SK-N-MC (cell line): ENCODE measurements at regions not wholly inside any gene's neighbourhood (a gene's known extent, or its start where the extent isn't known, plus 50 kb on each side); places are given as distances from the start of the nearest gene placed in this dataset.

ENCODE experiments used
- DNase-seq: peaks from one replicate; pipeline ENCODE4 v3.0.0-alpha.2; 2011; ENCODE audit warnings: low read depth, low spot score
- H3K27ac ChIP-seq: fragments of 200-600 bp; sonication (generic); 2 replicates; pipeline ENCODE4 v1.5.1; 2016; ENCODE audit warnings: mixed run types
- H3K36me3 ChIP-seq: fragments of 200-600 bp; sonication (generic); 2 replicates; pipeline ENCODE4 v1.6.1; 2017; ENCODE audit warnings: antibody characterized with exemption, low read length, mixed read lengths; ENCODE audit not compliant: insufficient read depth
- H3K4me3 ChIP-seq: fragments of 200-600 bp; sonication (generic); 2 replicates; pipeline ENCODE4 v1.5.1; 2016
- H3K9ac ChIP-seq: fragments of 200-600 bp; sonication (generic); 2 replicates; pipeline ENCODE4 v1.8.0; 2017; ENCODE audit warnings: mixed run types, mixed read lengths; ENCODE audit not compliant: insufficient read length
- H3K9me3 ChIP-seq: fragments of 200-600 bp; sonication (generic); 2 replicates; pipeline ENCODE4 v1.6.1; 2017; ENCODE audit warnings: low read depth, mild to moderate bottlenecking, antibody characterized with exemption, low read length, moderate library complexity, mixed read lengths
- EZH2 ChIP-seq: fragments of 200-600 bp; sonication (generic); IDR thresholded peaks from one replicate; pipeline ENCODE4 v1.6.1; 2017; ENCODE audit warnings: antibody characterized with exemption
- FOXP2 ChIP-seq: optimal IDR thresholded peaks from 2 replicates; pipeline ENCODE3; 2011; ENCODE audit warnings: mild to moderate bottlenecking, moderate library complexity; ENCODE audit not compliant: insufficient read depth; ENCODE audit errors: extremely low read length, control extremely low read depth
- POLR2AphosphoS5 ChIP-seq: IDR thresholded peaks from 2 replicates; pipeline ENCODE4 v1.6.1; 2012; ENCODE audit warnings: mild to moderate bottlenecking, low read depth, low read length, borderline replicate concordance

DNA sequence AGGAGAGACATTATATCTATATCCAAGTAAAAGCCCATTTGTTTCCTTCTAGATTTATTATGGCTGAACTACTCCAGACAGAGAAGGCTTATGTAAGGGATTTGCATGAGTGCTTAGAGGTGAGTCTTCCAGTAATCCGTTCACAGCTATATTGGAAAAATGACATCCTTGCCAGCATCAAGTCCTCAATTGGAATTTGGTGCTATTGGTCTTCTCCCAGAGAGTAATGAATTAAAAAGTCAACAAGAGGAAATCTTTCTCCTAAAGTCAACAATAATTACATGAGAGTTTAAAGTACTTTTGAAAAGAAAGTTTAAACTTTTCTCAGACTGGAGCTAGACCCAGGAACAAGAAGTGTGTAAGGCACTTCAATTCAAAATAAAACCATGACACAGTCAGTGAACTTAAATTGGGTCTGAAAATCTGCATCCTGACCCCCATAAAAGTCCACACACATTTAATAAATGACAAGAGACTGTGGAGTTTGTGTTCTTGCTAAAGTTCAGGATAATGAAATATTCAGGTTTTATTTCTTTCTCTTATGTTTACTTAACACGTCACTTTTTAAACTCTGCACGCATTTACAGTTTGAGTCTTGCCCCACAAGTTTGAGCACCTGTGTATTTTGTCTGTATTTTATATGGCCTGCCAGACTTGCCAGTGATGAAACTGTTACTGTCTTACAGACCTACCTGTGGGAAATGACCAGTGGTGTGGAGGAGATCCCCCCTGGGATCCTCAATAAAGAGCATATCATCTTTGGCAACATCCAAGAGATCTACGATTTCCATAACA, 268.2 kb upstream of the UMPS start:
- no peaks in the 10 kb centered on the region for H3K36me3 ChIP-seq

DNA sequence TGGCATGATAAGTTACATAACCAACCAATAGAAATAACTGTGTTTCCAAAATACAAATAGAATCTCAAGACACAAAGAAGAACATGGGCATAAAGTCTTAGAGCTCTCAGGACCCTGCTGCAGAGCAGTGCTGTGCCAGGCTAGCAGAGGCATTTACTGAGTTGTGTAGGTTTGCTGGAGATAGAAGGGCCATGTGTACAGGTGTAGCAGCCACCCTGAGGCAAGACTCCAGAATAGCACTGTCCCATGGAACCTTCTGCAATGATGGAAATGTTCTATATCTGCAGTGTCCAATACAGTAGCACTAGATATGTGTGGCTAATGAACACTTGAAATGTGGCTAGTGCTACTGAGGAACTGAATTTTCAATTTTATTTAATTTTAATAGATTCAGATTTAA, 267.0 kb upstream of the UMPS start:
- Histone ChIP-seq H3K4me3 (no peak overlapping the region), H3K36me3 (no peaks in the 10 kb centered on the region), H3K9me3 (no peaks in the 10 kb centered on the region), H3K27ac (no peak overlapping the region), H3K9ac (no peak overlapping the region)
- TF ChIP-seq FOXP2 (no peak), EZH2 (no peak), POLR2AphosphoS5 (no peak)
- DNase-seq: no peak

More for the DNA sequence above, 268.2 kb upstream of the UMPS start:
- Histone ChIP-seq H3K9ac (no peak overlapping the region), H3K27ac (no peak overlapping the region), H3K9me3 (no peaks in the 10 kb centered on the region), H3K4me3 (no peak overlapping the region)
- TF ChIP-seq FOXP2 (no peak), POLR2AphosphoS5 (no peak), EZH2 (no peak)
- DNase-seq: no peak

DNA sequence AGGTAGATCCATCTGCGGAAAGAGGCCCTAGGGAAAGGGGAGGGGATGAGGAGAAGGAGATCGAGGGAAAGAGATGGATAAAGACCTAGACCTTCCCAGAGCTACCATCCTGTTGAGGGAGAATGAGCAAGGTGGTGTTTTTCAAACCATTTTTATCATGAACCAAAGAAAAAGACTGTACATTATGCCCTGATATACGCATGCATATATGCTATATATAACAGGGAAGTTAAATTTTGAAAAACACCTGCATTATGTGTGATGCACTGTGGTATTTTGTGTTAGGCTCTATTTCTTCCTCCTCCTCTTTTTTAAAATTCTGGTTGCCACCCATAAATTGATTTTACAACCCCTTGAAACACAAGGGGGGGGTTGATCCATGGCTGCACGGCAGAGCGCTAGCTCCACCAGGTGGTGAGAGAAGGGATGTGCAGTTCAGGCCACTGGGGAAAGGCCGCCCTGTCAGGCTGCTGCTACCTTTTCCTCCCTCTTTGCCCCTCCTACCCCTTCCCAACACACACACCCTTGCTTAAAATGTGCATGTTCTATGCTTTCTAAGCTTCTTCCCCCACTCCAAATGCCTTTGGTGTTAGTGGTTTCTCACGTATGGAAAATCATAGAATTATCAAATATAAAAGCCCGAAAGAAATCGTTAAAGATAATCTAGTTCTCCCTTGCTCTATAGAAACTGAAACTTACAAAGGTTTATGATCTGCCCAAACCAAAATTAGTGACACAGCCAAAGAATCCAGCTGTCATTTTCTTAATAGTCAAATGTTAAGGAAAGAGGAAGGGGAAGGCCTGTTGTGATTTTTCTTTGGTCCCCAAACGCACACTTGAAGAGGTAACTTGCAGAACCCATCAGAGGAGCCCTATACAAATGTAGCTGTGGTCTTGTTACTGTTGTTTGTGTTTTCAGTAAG, 262.0 kb upstream of the UMPS start:
- Histone ChIP-seq H3K9ac (no peak overlapping the region), H3K27ac (no peak overlapping the region), H3K9me3 (no peaks in the 10 kb centered on the region), H3K36me3 (no peaks in the 10 kb centered on the region), H3K4me3 (no peak overlapping the region)
- DNase-seq: peak; percentile 39
- no peak for TF ChIP-seq POLR2AphosphoS5
- TF ChIP-seq FOXP2: peak; percentile 64

DNA sequence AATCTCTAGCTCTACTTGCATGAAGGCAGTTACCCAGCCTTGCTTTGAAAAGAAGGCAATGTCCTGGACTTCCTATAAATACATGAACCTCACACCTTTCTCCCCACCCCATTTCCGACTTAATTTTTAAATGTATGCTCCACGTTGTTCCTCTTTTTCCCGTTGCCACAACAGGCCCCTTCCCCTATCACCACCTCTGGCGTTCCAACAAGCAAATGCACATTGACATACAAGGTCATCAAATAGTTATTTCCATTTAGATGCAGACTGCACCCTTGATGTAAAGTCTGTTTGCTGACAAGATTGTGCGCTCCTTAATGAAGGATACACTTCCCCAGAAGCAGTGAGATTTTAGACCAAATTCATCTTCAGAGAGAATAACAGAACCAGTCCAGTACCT, 260.7 kb upstream of the UMPS start:
- no peak overlapping the region for H3K27ac ChIP-seq
- DNase-seq: no peak

DNA sequence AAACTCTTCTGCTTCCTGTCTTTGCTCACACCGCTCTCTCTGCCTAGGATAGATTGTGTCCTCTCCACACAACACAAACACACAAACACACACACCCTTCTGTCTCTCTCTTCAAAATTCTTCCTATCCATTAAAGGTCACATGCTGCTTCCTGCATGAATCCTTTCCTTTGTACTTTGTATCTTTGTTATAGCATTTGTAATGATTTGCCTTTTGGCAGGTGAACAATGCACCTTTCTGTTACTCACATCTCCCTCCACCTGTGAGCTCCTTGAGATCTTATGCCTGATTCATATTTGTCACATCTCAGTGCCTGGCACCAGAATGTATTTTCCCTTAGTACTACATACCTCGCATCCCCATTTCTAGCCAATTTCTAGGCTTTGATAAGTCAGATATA, 251.4 kb upstream of the UMPS start:
- Histone ChIP-seq H3K9ac (no peak overlapping the region), H3K4me3 (no peak overlapping the region), H3K9me3 (no peaks in the 10 kb centered on the region), H3K27ac (no peak overlapping the region), H3K36me3 (no peaks in the 10 kb centered on the region)
- DNase-seq: no peak
- TF ChIP-seq EZH2 (no peak), FOXP2 (no peak), POLR2AphosphoS5 (no peak)

More for the DNA sequence above, 260.7 kb upstream of the UMPS start:
- H3K36me3 ChIP-seq: no peaks in the 10 kb centered on the region
- no peak overlapping the region for H3K4me3 ChIP-seq
- TF ChIP-seq EZH2: no peak
- no peaks in the 10 kb centered on the region for H3K9me3 ChIP-seq
- H3K9ac ChIP-seq: no peak overlapping the region

DNA sequence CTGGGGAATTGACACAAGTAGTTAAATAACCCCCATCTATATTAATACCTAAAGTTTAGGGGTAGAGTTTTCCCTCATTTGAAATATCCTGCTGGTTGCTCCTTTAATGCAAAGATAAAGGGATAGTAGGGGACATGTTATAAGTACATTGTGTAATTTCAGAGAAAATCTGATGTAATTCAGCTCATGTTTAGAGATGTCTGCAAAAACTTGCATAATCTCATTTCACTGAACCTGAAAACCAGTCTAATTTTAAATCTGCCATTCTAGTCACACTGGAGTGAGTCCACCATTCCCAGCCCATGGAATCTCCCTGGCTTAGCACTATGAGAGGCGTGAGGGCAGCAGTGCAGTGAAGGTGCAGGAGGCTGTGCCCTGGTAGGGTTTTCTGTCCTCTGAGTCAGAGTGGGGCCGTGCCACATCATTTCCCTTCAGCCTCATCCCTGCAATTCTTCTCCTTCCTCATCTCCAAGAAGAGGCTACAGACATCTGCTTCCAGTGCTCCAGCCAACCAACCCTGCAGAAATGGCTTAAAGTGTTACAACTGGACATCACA, 246.3 kb upstream of the UMPS start:
- H3K4me3 ChIP-seq: no peak overlapping the region
- no peak overlapping the region for H3K27ac ChIP-seq
- H3K9ac ChIP-seq: no peak overlapping the region
- no peak for DNase-seq
- H3K9me3 ChIP-seq: no peaks in the 10 kb centered on the region
- H3K36me3 ChIP-seq: no peaks in the 10 kb centered on the region
- TF ChIP-seq EZH2 (no peak), FOXP2 (no peak), POLR2AphosphoS5 (no peak)

DNA sequence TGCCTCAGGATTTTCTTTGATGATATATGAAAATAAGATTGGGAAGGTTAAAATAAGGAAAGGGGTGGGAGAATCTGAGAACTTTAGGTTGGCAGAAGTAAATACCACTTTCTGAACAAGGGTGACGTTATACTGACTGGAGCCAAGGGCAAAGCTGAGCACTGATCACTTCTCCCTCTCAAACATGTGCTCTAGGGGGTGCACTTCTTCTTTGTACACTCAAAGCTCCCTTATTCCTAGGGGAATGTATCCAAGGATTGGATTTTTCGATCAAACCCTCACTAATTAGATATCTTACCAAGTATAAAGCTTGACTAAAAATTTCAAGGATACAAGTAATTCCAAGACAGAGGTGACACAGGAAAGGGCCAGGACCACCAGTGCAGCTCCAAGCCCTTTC, 243.9 kb upstream of the UMPS start:
- H3K27ac ChIP-seq: no peak overlapping the region
- TF ChIP-seq POLR2AphosphoS5 (no peak), EZH2 (no peak), FOXP2 (no peak)
- no peaks in the 10 kb centered on the region for H3K9me3 ChIP-seq
- H3K36me3 ChIP-seq: no peaks in the 10 kb centered on the region
- no peak for DNase-seq
- no peak overlapping the region for H3K4me3 ChIP-seq
- H3K9ac ChIP-seq: no peak overlapping the region

DNA sequence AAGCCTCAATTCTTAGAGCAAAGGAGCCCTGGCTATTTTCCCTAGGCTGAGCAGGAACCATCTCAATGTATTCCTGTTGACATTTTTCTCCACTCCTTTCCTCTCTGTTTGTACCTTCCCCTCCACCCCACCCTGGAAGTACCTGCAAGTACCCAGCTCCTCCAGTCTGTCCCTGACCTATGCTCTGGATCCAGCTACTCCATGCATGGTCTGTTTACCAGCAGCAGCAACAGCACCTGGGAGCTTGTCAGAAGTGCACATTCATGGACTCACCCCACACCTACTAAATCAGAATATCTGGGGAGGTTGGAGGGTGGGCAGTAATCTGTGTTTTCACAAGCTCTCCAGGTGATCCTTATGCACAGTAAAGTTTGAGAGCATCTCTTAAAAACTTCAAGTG, 240.7 kb upstream of the UMPS start:
- Histone ChIP-seq H3K9ac (no peak overlapping the region), H3K9me3 (no peaks in the 10 kb centered on the region), H3K36me3 (no peaks in the 10 kb centered on the region), H3K4me3 (no peak overlapping the region), H3K27ac (no peak overlapping the region)
- no peak for DNase-seq
- TF ChIP-seq EZH2 (no peak), FOXP2 (no peak), POLR2AphosphoS5 (no peak)
